CD4-positive, alpha-beta T cell treated with Interleukin-1 beta for 1 hour (primary cell): ENCODE measurements at regions not wholly inside any gene's neighbourhood (a gene's known extent, or its start where the extent isn't known, plus 50 kb on each side); places are given as distances from the start of the nearest gene placed in this dataset.
A peak's percentile ranks its signal among the peaks of the same experiment; 100 is the strongest.
"Not testable (repeated sequence)": the region's sequence is repeated elsewhere in the genome, so short reads cannot be mapped to it uniquely, and the experiment has no call there.

ENCODE experiments used
- DNase-seq, 2 donors: peaks; one replicate each; pipeline ENCODE4 v3.0.0-alpha.2; 2020 to 2022

DNA sequence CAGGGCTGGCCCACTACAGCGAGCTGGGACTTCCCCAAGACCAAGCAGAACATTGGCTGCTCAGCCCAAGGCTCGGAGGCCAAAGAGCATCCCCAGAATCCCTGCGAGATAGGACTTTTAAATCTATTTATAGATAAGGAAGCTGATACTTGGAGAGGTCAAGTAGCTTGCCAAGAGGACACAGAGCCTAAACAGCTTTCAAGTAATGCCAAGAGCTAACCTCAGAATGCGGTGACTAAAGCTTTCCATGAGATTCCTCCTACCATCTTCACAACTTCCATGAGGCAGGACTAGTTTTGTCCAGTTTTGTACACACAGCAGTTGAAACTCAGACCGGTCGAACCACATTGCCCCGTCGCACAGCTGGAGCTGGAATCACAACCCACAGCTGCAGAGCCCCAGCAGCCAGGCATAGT is 168.1 kb upstream of the TOP1 start:
- no peak for DNase-seq

DNA sequence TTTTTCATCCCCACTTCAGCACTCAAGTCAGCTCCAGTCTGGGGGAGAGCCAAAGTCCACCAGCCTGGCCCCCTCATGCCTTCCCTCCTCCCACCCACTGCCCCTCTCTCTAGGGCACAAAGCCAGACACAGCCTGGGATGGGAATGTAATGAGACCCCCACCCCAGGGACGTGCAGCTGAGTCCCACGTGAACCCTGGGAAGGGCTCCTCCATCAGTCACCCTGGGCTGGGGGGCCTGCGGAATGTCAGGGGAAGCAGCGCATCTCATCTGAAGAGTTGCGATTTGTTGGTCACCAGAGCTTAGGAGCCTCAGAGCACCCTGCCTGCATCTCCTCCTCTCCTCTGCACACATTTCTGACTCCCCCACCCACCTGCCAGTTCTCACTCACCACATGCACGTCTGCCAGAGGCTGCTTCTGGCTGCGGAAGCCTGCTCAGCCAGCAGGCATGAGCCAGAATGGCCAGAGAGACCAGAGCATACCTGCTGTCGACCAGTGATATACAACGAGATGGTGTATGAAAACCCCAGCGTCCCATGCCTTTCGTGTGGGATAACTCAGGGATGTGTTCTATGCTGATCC is 167.1 kb upstream of the TOP1 start:
- no peak for DNase-seq

DNA sequence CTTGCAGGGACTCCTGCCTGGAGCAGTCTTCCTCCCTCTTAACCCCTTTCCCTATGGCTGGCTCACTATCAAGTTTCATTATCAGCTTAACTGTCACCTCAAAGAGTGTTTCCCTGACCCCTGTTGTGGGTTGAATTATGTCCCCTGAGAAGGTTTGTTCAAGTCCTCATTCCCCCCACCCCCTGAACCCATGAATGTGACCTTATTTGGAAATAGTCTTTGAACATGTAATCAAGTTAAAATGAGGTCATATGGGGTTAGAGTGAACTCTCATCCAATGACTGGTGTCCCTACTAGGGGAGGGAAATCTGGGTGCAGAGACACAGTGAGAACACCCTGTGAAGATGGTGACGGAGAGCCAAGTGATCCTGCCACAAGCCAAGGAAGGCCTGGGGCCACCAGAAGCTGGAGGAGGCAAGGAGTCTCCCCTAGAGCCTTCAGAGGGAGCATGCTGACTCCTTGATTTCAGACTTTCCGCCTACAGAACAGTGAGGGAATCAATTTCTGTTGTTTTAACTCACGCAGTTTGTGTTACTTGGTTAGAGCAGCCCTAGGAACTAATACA is 165.2 kb upstream of the TOP1 start:
- no peak for DNase-seq

DNA sequence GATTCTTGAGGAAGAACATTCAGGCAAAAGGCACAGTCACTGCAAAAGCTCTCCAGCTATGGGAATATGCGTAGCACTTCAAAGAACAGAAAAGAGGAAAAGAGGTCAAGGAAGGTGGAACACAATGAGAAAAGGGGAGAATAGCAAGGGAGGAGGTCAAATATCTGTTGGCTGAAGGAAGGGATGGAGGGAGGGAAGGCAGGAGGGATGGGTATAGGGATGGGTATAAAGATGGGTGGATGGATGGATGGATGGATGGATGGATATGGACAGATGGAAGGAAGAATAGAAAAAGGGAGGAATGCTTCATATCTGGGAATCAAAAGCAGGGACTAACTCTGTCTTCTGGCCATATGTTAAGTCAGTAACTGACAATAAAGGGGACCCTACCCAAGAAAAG is 164.2 kb upstream of the TOP1 start:
- DNase-seq = no peak

DNA sequence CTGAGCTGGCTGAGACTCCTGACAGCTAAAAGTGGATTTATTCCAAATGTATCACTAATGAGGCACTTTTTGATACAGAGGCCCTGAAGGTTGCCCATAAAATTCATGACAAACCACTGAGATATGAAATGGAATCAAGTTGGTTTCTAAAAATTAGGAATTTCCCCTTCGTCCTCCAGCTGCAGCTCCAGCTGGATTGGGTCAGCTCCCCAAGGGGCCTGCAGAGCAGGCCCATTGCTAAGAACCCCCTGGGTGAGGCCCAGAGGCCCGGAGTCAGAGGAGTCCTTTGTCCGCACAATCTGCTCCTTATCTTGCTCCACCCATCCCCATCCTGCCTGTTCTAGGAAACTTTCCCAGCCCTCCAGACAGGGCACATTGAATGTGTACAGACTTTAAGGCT is 163.5 kb upstream of the TOP1 start:
- no peak for DNase-seq

DNA sequence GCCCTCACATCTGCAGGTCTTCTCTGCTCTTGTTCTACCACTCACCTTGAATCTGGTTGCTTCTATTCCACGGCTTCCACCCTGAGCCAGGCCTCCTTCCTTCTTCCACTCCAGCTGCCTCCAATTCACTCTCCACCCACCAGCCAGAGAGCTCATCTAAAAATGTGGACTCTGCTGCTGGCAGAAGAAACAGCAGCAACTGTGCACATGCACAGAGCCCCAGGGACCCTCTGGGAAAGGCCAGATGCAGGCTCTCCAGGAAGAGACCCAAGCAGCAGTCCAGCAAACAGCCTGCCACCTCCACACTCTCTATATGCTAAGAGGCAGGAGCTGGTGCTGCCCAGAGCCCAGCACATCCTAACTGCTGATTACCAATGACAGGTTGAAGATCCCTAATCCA is 162.6 kb upstream of the TOP1 start:
- no peak for DNase-seq

DNA sequence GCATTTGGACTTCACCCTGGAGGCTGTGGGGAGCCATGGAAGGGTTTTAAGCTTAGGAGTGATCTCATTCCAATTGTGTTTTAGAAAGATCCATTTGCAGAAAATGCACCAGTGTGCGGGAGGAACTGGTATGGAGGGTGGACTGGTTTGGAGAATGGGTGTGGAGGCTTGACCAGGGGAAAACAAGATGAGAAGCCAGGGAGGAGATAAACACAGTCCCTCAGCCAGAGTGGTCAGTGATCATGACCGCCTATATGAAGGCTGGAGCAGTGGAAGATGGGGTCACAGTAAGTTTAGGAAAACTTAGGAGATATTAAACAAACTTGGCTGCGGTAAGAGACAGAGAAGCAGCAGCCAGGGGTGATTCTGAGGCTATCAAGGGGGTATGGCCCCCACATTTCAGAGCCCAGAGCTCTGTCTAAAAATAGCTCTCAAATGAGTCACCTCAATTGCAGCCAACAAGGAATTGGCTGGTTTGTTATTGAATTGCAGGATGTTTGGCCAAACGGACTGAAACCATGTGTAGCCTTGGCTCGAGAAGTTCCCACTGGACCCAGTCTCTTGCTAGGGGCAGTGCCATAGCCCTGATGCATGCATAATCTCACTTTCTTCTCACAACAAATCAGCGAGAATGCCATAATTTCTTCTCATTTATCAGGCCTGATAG is 159.9 kb upstream of the TOP1 start:
- DNase-seq = no peak

DNA sequence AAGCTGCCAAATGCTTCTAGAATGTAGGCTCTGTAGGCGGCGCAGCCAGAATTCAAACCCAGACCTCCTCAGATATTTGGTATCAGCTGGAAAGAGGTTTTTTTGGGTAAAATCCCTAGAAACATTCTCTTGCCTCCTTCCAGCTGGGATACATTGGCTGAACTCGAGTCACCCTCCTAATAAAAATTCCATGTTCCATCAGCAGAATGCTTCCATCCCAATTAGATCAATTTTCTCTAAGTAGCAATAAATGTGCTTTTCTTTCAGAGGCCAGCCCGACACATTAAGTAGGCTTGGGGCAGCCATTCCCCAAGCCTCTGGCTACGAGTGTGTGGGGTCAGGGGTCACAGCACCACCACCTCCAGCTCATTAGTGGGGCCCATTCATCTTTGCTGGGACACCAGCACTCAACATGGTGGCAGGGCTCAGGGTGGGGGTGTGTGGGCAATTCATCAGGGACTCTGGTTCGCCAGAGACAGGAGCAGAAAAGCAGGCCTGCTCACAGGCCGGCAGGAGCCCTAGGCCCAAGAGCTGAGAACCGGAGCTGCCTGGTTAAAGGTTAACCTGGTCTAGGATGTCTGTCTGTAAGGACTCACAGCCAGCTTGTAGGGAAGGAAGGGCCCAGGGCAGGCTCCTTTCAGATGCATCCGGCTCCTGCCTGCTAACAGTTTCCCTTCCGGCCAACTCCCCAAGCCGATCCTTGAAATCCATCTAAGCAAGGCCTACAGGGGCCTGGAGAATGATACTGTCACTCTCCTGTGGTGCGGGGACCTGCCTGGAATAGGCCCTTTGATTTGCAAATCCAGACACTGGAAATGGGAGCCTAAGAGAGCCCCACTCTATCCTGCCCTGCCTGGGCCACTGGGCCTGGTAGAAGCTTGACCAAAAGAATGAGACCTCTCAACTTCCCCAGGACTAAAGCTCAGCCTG is 159.1 kb upstream of the TOP1 start:
- no peak for DNase-seq

DNA sequence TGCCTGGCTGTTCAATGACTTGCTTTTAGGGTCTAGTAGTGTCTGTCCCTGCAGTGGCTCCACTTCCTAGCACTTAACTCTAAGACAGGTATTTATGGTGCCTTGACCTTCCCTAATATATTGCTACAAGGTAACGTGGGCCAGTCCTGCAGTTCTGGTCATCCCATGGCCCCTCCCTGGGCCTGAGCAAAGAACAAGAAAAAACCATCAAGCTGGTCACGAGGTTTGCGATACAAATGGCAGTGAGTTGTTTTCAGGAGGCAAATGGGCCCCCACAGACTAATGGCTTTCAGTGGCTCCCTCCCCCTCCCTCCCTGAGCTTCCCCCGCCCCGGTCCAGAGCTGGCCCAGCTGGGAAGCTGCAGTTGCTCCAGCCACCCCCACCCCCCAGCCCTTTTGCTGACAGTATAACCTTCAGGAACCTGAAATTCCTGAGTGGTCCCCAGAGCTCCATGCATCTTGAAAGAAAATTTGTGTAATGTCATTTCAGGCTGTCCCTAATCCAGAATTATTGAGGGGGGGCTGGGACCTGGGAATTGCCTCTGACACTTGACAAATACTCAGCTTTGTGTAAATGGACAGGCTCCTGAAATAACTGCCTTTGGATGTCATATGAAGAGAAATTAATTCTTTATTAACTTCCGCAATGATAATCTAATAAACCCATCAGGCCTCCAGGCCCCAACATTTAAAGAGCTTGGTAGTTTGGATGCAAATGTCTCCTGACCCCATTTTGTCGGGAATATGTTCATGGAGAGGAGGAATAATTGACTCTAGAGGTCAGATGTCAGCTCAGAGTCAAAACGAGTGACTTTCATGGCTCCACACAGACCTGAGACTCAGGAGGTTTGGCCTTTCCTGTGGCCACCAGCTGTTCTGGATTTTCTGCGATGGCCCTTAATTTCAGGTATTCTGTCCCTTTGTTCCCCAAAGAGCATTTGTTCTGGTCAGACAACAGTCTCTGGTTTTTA is 153.2 kb upstream of the TOP1 start:
- DNase-seq = no peak

DNA sequence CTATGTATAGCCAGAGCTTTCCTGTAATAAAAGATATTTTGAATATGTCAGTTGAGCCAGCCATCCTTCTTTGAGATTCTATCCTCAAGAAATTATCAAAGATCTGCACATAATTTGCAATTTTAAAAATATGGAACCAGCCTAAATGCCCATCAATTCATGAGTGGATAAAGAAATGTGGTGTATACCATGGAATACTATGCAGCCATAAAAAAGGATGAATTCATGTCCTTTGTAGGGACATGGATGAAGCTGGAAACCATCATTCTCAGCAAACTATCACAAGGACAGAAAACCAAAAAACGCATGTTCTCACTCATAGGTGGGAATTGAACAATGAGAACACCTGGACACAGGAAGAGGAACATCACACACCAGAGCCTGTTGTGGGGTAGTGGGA is 150.5 kb upstream of the TOP1 start:
- not testable (repeated sequence) for DNase-seq

DNA sequence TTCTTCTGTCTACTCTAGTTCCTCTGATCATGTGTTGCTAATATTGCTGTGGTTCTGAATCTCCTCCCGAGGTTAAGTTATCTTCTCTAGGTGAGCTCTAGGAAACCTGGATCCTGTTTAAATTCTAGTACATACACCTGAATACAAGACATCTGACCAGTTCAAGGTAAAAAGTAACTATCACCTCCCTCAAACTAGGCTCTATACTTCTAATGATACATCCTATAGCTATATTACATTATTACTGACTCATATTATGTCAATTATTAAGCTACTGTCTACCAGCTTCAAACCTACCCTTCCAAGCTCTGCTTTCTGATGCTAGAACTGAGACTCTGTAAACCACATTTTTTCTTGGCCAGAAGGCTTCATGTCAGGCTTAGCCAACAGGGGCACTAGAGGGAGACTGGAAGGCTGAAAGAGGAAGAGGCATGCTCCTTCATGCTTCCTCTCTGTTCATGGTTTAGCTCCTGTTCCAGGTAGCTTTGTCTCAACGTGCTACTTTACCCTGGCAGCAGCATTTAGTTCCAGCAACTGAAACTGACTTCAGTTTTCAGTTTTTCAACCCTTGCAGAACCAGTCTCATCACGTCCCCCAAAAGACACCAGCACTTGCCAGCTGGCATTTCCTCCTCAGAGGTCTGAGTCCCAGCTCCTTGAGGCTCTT is 148.4 kb upstream of the TOP1 start:
- no peak for DNase-seq

DNA sequence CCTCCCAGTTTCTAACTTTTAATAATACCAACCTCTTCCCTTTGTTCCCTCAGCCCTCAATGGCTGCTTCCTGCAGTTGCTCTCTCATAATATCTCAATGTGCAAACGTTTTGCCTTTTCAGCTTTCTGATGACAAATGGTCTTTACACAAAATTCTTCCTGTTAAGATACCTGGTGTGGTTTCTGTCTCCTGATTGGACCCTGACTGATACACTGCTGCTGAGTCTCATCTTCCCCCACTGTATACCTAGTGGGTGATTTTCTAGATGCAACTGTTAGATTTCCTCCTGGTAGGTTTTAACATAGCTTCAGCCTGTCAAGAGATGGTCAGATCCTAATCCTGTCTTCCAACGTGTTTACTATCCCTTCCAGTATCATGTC is 147.9 kb upstream of the TOP1 start:
- no peak for DNase-seq

DNA sequence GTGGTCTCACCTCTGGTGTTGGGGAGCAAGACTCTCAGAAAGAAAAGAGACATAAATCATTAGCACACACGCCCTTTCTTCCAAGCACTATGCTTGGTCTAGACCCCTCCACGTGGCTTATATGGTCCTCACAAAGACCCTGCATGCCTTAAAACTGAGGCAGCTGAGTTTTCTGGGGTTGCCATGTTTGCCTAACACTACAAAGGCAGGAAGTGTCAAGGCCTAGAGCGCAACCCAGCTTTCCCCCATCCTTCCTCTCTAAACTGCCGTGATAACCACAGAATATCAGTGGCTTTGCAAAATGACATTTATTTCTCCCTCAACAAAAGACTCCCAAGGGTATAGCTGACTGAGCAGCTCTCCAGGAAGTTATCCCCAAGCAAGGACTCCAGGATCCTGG is 146.5 kb upstream of the TOP1 start:
- DNase-seq = peak in 1 of 2 donors; percentile 25

DNA sequence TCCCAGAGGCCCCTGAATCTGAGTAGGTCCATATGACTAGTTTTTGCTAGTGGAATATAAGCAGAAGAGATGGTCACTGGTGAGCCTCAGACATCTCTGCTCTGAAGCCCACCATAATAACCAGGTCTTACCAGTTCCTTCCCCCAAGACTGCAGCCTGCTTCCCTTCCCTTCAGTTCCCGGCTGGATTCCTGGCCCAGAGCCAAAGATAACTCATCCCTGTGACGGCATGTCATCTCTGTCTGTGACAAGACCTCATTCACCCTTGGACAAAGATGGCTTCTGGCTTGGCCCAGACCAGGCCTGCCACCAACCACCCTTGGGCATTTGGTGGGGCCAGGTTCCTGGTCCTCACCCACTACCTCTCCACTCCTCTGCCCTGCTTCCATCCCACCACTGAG is 145.5 kb upstream of the TOP1 start:
- no peak for DNase-seq

DNA sequence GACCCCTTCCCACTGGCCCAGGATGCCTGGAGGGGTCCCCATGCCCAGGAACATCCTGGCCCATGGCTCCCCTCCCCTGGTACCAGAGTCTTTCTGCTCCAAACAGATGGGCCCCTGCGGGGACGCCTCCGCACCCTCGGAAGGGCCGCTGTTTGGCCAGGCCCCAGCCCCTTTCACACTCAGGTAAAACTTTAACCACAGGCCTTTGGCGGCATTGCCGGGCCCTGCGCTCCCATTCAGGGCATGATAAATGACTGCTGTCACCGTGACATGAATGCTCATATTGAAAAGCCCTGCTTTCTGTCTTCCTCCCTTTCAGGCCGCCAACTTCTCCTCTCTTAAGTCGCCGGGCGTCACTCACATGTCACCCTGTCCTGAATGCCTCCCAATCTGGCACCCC is 141.5 kb upstream of the TOP1 start:
- no peak for DNase-seq

DNA sequence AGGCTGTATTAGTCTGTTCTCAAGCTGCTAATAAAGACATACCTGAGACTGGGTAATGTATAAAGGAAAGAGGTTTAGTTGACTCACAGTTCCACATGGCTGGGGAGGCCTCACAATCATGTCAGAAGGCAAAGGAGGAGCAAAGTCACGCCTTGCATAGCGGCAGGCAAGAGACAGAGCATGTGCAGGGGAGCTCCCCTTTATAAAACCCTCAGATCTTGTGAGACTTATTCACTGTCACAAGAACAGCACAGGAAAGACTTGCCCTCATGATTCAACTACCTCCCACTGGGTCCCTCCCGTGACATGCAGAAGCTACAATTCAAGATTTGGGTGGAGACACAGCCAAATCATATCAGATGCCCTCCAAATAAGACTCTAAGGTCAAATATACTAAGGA is 139.4 kb upstream of the TOP1 start:
- DNase-seq = not testable (repeated sequence)

DNA sequence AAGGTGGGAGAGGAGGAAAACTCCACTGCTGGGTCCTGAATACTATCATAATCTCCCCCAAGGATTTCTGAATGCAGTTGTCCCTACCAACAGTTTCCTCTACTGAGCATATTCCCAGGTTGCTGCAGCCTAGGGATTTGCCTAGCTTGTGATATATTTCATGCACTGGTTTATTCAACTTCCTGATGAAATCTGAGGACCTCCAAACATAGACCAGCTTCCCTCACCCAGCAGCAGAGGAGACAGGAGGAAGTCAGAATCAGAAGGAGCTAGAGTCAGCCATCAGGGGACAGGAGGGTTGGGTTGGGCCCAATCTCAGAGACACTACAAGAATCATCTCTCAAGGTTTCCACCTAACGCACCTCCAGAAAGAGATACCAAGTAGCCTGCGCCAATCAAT is 138.4 kb upstream of the TOP1 start:
- no peak for DNase-seq

DNA sequence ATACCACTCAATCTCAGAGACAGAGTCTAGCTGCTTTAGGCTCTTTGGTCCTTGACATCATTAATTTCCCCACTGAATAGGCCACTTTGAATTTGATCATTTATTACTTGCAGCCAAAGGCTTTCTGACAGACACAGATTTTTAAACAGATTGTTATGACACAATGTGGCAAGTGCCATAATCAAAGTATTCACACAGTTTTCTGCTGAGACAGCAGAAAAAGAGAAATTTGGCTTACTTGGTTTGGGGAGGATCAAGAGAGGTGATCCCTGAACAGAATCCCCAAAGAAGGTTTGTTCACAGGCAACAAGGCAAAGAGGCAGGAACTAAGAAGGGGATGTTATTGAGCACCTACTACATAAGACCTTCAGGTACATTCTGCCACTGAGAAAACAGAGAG is 138.0 kb upstream of the TOP1 start:
- DNase-seq = no peak

DNA sequence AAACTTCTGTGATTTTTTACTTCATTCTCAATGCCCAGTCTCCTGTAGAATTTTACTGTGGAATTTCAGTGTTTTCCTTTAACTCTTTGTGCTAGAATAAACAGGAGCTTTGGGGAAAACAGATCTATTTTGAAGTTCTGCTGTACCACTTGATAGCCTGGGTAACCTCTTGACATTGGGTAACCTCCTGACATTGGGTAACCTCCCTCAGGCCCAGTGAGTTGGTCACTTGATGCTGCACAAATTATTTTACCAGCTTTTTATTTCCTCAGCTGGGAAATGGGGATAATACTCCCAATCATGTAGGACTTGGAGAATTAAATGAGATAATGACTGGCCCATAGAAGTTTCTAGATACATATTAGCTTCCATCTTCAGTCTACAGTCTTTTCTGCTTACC is 137.3 kb upstream of the TOP1 start:
- no peak for DNase-seq

DNA sequence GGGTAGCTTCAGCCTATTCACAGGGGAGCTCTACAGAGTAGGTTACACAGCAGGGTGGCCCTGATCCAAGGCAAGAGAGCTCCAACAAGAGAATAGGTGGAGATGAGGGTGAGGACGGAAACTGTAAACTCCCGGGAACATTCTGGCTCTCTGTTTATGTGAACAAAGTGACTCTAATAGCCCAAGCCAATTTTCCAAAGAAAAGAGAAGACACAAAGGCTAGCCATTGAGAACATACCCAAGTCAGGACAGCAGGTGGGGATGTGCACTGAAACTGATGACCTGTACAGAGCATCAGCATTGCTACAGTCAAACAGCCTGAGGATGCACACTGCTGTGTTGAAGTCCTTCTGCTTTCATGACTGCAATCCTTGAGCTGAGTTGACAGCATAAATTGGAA is 136.0 kb upstream of the TOP1 start:
- DNase-seq = no peak

DNA sequence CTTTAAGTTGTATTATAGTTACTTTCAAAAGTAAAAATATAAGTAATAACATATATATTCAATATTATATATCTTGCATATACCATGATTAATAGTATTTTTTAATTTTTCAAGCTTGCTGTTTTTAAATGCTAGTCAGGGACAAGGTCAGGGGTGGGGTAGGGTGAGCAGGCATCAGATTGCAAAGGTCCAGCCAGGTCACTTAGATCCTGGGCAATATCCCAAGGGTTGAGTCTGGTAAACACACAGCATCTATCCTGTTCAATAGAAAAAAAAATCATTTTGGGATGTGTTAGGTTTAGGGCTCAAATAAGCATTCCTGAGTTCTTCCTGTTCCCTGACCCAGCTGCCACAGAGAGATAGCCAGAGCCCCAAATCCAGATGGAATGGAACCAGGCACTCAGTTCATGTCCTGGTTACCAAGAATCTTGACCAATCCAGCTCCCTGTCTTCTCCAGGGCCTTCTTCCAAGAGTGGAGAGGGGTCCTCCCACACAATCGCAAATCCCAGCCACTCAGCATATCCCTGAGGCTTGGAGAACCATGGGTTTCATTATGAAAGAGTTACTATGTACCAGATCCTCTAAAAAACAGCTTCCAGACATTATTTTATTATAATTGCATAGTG is 134.9 kb upstream of the TOP1 start:
- no peak for DNase-seq

DNA sequence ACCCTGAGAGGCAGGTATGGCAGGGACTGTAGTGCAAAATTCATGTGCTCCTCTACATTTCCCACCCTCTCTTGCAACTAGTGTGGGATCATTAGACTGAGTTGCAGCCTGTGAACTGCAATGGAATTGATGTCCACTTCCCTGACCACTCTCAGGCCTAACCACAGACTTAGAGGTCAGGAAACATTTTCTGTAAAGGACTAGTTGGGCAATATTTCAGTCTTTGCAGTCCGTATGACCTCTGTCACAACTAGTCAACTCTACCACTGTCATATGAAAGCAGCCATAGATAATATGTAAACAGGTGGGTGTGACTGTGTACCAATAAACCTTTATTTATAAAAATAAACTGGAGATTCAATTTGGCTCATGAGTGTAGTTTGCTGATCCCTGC is 134.4 kb upstream of the TOP1 start:
- no peak for DNase-seq
